Astrocyte of the spinal cord (primary cell): ENCODE measurements at regions not wholly inside any gene's neighbourhood (a gene's known extent, or its start where the extent isn't known, plus 50 kb on each side); places are given as distances from the start of the nearest gene placed in this dataset.

Experiments used
- DNase-seq: peaks from one replicate; pipeline ENCODE4 v3.0.0; 2011; ENCODE audit warnings: low read depth, low spot score
- H3K4me3 ChIP-seq: 2 replicates; pipeline ENCODE4 v1.5.1; 2011; ENCODE audit warnings: low read depth, mild to moderate bottlenecking, low read length, moderate library complexity
- in situ Hi-C: cut with HindIII; loops from 2 replicates; pipeline ENCODE4 v1.10.0; 2017; ENCODE audit warnings: low sequenced_read_pairs
- TF ChIP-seq, protein P1 (sequence below): IDR thresholded peaks from 2 replicates; pipeline ENCODE4 v1.5.1; 2012; ENCODE audit warnings: low read depth, mild to moderate bottlenecking, low read length, inconsistent platforms

- no peak for DNase-seq
- TF ChIP-seq, protein P1, sequence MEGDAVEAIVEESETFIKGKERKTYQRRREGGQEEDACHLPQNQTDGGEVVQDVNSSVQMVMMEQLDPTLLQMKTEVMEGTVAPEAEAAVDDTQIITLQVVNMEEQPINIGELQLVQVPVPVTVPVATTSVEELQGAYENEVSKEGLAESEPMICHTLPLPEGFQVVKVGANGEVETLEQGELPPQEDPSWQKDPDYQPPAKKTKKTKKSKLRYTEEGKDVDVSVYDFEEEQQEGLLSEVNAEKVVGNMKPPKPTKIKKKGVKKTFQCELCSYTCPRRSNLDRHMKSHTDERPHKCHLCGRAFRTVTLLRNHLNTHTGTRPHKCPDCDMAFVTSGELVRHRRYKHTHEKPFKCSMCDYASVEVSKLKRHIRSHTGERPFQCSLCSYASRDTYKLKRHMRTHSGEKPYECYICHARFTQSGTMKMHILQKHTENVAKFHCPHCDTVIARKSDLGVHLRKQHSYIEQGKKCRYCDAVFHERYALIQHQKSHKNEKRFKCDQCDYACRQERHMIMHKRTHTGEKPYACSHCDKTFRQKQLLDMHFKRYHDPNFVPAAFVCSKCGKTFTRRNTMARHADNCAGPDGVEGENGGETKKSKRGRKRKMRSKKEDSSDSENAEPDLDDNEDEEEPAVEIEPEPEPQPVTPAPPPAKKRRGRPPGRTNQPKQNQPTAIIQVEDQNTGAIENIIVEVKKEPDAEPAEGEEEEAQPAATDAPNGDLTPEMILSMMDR, result no peak
- in situ Hi-C loops, result no loop called here
- H3K4me3 ChIP-seq, result no peak overlapping the region
Observed at GRCh38 chr10:83680470-83680891, 458.8 kb upstream of the GHITM start.

DNA sequence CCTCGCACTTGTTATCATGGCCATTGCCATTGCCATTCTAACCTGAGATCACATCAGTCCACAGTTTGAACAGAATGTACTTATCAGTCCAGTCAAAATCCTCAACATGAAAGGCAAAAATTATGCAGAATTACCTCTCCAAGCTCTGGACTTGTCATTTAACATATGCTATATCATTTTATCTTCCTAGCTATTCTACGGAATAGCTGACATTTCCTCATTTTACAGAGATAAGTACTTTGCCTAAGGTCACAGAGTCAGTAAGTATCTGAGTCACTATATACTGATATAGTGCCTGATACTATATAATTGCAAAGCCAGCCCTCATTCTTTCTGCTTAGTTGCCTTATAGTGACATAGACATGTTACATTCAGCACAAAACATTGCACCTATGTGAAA lies 456.9 kb upstream of the GHITM start:
- H3K4me3 ChIP-seq, result no peak overlapping the region
- DNase-seq, result no peak
- TF ChIP-seq, protein P1, result no peak
- in situ Hi-C loops, result no loop called here

GRCh38 chr10:83685458-83685857 lies 453.9 kb upstream of the GHITM start:
- DNase-seq, result no peak
- TF ChIP-seq, protein P1, result no peak
- H3K4me3 ChIP-seq, result no peak overlapping the region
- in situ Hi-C loops, result no loop called here

DNA sequence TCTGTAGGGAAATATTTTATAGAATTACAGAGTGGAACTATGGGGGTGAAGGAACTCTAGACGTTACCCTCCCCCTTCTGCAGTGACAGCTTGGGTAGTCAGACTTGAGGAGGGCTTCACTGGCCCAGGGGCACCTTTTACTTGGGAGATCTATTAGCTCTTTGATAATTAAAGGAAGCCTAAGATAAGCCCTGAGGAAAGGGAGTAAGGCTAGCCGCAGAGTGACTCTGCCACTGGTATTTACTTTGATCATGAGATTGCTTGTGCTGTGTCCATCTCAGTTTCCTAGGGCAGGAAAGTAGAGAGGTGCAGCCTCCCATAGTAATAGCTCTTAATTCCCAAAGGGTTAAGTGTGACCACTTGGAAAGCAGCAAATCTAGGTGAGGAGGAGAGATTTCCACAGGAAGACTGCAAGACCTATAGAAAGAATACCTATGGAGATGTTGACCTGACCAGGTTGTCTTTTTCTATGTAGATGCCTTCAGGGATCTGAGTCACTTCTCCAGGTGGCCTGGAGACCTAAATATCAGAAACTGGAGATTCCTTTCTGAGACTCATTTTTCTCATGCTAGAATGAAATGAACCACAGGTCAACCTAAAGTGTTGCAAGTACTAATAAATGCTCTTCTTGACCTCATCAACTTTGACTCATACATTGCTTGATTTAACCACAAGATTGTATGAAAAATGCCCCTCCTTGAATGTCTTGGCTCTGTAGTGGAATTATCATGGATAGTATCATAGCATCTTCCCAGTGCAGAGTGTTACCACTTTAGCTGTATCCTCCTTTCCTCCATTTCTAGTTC lies 447.3 kb upstream of the GHITM start:
- no peak overlapping the region for H3K4me3 ChIP-seq
- in situ Hi-C loops, result no loop called here
- DNase-seq, result no peak
- TF ChIP-seq, protein P1, result no peak

DNA sequence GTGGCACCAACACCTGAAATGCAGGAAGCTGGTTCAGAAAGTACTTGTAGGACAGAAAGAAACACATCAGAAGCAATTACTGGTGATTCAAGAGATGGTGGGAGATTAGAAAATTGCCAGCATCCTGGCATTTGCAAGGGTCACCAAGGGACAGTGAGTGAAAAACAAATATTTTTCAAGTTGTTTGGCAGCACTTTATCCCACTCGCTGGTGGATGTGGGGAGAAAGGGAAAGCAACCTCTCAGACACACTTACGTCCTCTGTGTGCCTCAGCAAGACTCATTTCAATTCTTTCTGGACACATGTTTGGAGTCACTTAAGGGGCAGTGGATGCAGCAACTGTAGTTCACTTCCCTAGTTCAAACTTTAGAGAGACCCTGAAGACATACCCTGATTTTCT lies 440.4 kb upstream of the GHITM start:
- no peak for DNase-seq
- in situ Hi-C loops, result no loop called here
- TF ChIP-seq, protein P1, result no peak
- H3K4me3 ChIP-seq, result no peak overlapping the region

DNA sequence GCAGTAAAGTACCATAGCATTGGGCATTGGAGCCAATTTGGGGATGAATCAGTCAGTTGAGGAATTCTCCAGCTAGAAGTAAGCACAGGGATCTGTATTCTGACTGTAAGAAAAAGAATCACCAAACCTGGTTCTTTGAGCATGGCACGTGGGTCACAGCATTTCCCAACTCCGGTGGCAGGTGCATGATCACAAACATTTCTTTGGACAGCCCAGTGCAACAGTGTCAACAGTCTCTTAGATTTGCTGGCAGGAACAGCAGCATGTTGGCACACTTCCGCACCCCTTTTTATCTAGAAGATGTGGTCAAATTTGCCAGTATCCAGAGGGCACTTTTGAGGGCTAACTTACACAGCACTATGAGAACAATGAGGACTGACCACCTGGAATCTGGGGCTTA lies 437.5 kb upstream of the GHITM start:
- TF ChIP-seq, protein P1, result no peak
- in situ Hi-C loops, result no loop called here

More for the DNA sequence above, 437.5 kb upstream of the GHITM start:
- H3K4me3 ChIP-seq, result no peak overlapping the region
- DNase-seq, result no peak
